CD4-positive, alpha-beta T cell treated with Interleukin-21 for 1 hour (primary cell): ENCODE measurements at regions not wholly inside any gene's neighbourhood (a gene's known extent, or its start where the extent isn't known, plus 50 kb on each side); places are given as distances from the start of the nearest gene placed in this dataset.

Experiments used
- DNase-seq: peaks from one replicate; pipeline ENCODE4 v3.0.0-alpha.2; 2020

- DNase-seq = peak; percentile 10
Observed at GRCh38 chr7:35498416-35498815, 196.5 kb downstream of the HERPUD2 start.

GRCh38 chr7:35495844-35496243 is 199.1 kb downstream of the HERPUD2 start:
- DNase-seq = no peak

GRCh38 chr7:35495377-35495776 is 199.6 kb downstream of the HERPUD2 start:
- no peak for DNase-seq

- DNase-seq = no peak
Observed at GRCh38 chr7:35494407-35494806, 200.5 kb downstream of the HERPUD2 start.

- no peak for DNase-seq
Observed at GRCh38 chr7:35492451-35493175, 202.3 kb downstream of the HERPUD2 start.

- DNase-seq = no peak
Observed at GRCh38 chr7:35491233-35491632, 203.7 kb downstream of the HERPUD2 start.

GRCh38 chr7:35487841-35488240 is 207.1 kb downstream of the HERPUD2 start:
- no peak for DNase-seq

- no peak for DNase-seq
Observed at GRCh38 chr7:35487402-35487801, 207.5 kb downstream of the HERPUD2 start.

GRCh38 chr7:35485436-35485835 is 209.5 kb downstream of the HERPUD2 start:
- no peak for DNase-seq

GRCh38 chr7:35483568-35483967 is 211.4 kb downstream of the HERPUD2 start:
- DNase-seq = no peak

GRCh38 chr7:35482231-35482630 is 212.7 kb downstream of the HERPUD2 start:
- no peak for DNase-seq

GRCh38 chr7:35480806-35481205 is 214.1 kb downstream of the HERPUD2 start:
- DNase-seq = no peak

- DNase-seq = no peak
Observed at GRCh38 chr7:35477609-35478008, 217.3 kb downstream of the HERPUD2 start.

- no peak for DNase-seq
Observed at GRCh38 chr7:35474100-35474499, 220.2 kb upstream of the TBX20 start.

- no peak for DNase-seq
Observed at GRCh38 chr7:35468606-35469005, 214.7 kb upstream of the TBX20 start.

GRCh38 chr7:35467456-35467978 is 213.6 kb upstream of the TBX20 start:
- no peak for DNase-seq

GRCh38 chr7:35465791-35466336 is 212.0 kb upstream of the TBX20 start:
- no peak for DNase-seq

GRCh38 chr7:35463751-35464150 is 209.9 kb upstream of the TBX20 start:
- no peak for DNase-seq

GRCh38 chr7:35463176-35463700 is 209.3 kb upstream of the TBX20 start:
- DNase-seq = no peak

GRCh38 chr7:35454575-35455385 is 200.9 kb upstream of the TBX20 start:
- DNase-seq = no peak

GRCh38 chr7:35450456-35451214 is 196.7 kb upstream of the TBX20 start:
- DNase-seq = no peak

- no peak for DNase-seq
Observed at GRCh38 chr7:35448486-35448885, 194.6 kb upstream of the TBX20 start.

- DNase-seq = no peak
Observed at GRCh38 chr7:35446091-35446490, 192.2 kb upstream of the TBX20 start.
